WI38 (cell line): ENCODE measurements at regions not wholly inside any gene's neighbourhood (a gene's known extent, or its start where the extent isn't known, plus 50 kb on each side); places are given as distances from the start of the nearest gene placed in this dataset.

ENCODE experiments used
- H3K4me3 ChIP-seq: 2 replicates; pipeline ENCODE4 v1.5.1; 2011; ENCODE audit warnings: low read depth, mild to moderate bottlenecking, control low read depth, low read length
- TF ChIP-seq, protein P1 (sequence below): IDR thresholded peaks from 2 replicates; pipeline ENCODE4 v1.5.1; 2012; ENCODE audit warnings: low read depth, mild to moderate bottlenecking, control low read depth, low read length

DNA sequence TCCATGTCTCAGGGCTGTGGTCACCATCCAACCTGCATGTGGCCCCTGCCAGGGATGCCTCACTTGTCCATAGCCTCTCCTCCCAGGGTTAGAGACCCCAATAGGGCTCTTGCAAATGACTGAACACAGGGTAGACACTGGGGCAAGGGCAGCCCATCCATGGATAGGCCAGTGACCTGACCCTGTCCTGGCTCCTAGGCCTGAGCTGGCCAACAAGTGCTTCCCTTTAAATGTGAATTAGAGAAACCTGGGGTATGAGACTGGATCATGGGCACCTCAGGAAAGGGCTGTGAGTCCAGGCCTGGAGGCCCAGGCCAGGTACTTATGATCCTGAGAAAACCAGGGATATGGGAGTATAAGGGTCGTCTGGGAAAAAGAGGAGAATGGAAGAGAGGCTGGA is 64.5 kb downstream of the COPS8 start:
- TF ChIP-seq, protein P1, sequence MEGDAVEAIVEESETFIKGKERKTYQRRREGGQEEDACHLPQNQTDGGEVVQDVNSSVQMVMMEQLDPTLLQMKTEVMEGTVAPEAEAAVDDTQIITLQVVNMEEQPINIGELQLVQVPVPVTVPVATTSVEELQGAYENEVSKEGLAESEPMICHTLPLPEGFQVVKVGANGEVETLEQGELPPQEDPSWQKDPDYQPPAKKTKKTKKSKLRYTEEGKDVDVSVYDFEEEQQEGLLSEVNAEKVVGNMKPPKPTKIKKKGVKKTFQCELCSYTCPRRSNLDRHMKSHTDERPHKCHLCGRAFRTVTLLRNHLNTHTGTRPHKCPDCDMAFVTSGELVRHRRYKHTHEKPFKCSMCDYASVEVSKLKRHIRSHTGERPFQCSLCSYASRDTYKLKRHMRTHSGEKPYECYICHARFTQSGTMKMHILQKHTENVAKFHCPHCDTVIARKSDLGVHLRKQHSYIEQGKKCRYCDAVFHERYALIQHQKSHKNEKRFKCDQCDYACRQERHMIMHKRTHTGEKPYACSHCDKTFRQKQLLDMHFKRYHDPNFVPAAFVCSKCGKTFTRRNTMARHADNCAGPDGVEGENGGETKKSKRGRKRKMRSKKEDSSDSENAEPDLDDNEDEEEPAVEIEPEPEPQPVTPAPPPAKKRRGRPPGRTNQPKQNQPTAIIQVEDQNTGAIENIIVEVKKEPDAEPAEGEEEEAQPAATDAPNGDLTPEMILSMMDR, result no peak
- no peak overlapping the region for H3K4me3 ChIP-seq

DNA sequence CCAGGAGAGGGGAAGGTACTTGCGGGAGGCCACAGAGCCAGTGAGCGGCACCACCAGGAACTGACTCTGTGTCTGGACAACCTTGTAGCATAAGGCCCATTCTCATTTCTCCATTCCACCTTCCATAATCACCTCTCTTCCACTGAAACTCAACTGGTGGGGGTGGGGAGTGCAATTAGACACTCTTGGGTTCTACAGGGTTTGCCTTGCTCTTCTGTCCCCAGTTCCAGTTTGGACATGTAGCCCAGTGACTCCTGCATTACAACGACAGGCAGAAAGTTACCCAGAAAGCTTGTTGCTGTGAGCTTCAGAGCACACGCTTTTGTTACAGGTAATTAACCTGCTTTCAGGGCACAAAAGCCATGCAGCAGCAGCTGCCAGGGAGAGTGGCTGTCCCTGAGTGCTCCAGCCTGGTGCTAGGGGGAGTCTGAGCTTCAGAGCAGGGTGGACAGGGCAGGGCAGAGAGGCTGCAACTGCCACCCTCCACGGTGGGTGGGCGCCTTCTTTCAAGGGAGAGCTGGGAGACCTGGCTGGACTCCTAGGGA is 65.2 kb downstream of the COPS8 start:
- TF ChIP-seq, protein P1, result no peak
- H3K4me3 ChIP-seq, result no peak overlapping the region

DNA sequence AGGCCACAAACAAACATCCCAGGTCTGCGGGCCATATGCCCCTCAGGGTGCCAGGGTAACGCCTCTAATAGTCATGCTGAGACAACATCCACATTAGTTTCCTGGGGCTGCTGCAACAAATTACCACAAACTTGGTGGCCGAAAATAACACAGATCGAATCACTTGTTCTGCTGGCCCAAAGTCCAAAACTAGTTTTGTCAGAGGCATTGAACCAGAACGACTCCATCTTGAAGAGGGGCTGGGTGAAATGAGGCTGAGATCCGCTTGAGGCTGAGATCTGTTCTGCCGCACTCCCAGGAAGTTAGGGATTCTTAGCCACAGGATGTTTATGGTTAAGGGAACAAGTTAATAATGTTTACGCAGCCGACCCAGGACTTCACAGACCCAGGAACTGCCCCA is 66.7 kb downstream of the COPS8 start:
- TF ChIP-seq, protein P1, result no peak

DNA sequence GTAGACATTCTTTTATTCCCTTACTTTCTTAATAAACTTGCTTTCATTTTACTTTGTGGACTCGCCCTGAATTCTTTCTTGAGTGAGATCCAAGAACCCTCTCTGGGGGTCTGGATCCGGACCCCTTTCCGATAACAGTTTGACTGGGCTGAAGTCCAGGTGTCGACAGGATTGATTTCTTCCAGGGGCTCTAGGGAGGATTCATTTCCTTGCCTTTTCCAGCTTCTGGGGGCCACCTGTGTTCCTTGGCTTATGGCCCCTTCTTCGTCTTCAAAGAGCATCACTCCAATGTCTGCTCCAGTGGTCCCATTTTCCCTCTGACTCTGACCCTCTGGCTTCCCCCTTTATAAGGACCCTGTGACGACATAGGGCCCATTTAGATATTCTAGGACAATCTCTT is 67.5 kb downstream of the COPS8 start:
- H3K4me3 ChIP-seq, result no peak overlapping the region
- TF ChIP-seq, protein P1, result no peak

More for the DNA sequence above, 66.7 kb downstream of the COPS8 start:
- H3K4me3 ChIP-seq, result no peak overlapping the region

DNA sequence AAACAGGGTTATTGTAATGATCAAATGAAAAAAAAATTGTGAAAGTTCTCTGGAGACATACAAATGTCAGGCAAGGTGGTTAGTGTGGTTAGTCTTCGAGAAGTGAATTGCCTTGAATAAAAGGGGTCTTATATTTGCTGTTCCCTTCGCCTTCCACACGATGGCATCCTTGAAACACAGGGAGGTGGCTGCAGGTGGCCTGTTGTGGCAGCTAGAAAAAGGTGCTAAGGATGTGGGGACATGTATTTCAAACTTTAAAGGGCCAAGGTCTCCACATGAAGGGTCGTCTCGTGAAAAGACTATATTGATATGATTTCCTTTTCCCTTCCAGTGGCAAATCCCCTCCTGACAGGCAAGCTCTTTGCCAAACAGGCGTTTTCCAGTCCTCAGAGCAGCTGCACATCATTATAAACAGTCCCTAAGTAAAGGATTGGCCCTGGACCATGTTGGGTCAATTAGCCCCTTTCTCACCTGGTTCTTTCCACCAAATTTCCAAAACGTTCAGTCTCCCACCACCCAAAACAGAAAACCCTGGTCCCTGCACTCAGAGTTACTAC is 68.5 kb downstream of the COPS8 start:
- TF ChIP-seq, protein P1, result peak; percentile 78
- H3K4me3 ChIP-seq, result no peak overlapping the region

DNA sequence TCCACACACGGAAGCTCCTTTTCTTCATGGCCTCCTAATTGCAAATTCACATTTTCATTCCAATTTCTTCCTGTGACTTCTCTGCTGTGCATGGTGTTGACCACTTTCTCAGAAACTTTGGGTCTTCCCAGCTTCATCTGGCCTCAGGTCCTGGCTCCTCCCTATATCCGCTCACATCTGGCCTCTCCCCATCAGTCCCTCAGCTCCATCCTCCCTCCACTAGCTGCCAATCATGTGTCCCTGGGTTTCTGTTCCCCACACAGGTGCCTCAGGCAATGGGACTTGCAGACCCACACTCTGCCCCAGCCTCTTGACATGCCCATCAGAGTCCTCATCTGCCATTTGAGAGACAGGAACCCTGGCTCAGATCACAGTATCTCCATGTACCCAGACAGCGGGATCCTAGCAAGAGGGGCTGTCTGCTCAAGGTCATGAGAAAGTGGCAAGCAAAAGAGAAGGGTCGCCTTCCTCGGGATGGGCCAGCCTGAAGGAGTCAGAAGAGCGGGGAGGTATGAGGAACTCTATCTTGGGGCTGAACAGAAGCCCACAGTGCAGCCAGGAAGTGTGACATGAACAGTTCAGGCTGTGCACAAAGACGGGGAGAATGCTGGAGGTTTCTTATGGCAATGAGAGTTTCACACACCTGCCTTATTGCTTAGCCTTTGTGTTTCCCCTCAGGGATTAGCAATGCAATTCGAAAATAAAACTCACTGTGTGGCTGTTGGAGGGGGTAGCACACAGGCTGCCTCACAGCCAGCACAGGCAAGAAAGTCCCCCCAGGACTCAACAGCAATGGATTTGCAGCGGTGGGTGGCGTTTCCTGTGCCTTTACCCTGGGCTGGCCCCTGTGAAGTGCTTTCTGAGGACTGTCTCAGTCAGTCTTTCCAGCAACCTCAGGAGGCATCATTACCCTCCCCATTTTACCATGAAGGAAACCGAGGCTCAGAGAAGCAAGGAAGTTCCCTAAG is 69.5 kb downstream of the COPS8 start:
- TF ChIP-seq, protein P1, result no peak
- H3K4me3 ChIP-seq, result no peak overlapping the region
